Fibroblast of mammary gland (primary cell): ENCODE measurements at regions not wholly inside any gene's neighbourhood (a gene's known extent, or its start where the extent isn't known, plus 50 kb on each side); places are given as distances from the start of the nearest gene placed in this dataset.

Experiments used
- DNase-seq: peaks from one replicate; pipeline ENCODE4 v3.0.0-alpha.2; 2010; ENCODE audit warnings: low read depth
- H3K4me3 ChIP-seq: 2 replicates; pipeline ENCODE4 v1.5.1; 2011; ENCODE audit warnings: low read depth, mild to moderate bottlenecking, low read length, moderate library complexity; ENCODE audit not compliant: control insufficient read depth
- TF ChIP-seq, protein P1 (sequence below): conservative IDR thresholded peaks from 2 replicates; pipeline ENCODE4 v1.5.1; 2011; ENCODE audit warnings: low read depth, low read length, inconsistent platforms; ENCODE audit not compliant: control insufficient read depth, insufficient read depth

DNA sequence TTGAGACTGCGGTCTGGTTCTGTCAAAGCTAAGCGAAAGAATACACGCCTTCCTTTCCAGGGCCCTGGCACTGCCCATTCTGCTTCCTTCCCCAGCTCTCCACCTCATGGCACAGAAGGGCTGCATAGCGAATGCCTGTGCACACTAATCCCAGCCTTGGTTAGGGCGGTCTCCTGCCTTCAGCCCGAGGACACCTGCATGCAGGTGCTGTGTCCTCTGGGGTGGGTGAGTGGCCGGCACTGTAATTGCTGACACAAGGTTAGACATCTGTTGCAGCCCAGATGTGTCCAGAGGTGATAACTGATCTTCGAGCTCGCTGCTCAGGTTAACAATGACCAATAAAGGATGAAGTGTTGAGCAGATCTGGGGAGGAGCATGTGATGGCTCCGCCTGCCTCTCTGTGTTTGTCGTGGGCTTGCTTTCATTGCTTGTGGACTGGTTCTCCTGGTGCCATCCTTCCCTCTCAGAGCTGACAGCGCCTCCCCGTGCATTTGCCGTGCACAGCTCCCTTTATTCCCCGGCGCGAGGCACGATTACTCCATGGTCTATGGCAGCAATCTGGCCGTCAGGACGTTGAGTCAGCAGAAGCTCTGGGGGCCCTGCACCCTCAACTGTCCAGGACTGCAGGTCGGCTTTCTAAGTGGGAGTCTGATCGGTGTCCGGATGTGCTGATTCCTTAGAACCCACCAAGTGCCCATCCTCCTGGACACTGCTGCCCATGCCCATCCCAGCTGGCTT lies 1088.2 kb downstream of the BRD1 start:
- DNase-seq: no peak
- H3K4me3 ChIP-seq: no peak overlapping the region
- TF ChIP-seq, protein P1, sequence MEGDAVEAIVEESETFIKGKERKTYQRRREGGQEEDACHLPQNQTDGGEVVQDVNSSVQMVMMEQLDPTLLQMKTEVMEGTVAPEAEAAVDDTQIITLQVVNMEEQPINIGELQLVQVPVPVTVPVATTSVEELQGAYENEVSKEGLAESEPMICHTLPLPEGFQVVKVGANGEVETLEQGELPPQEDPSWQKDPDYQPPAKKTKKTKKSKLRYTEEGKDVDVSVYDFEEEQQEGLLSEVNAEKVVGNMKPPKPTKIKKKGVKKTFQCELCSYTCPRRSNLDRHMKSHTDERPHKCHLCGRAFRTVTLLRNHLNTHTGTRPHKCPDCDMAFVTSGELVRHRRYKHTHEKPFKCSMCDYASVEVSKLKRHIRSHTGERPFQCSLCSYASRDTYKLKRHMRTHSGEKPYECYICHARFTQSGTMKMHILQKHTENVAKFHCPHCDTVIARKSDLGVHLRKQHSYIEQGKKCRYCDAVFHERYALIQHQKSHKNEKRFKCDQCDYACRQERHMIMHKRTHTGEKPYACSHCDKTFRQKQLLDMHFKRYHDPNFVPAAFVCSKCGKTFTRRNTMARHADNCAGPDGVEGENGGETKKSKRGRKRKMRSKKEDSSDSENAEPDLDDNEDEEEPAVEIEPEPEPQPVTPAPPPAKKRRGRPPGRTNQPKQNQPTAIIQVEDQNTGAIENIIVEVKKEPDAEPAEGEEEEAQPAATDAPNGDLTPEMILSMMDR: no peak

DNA sequence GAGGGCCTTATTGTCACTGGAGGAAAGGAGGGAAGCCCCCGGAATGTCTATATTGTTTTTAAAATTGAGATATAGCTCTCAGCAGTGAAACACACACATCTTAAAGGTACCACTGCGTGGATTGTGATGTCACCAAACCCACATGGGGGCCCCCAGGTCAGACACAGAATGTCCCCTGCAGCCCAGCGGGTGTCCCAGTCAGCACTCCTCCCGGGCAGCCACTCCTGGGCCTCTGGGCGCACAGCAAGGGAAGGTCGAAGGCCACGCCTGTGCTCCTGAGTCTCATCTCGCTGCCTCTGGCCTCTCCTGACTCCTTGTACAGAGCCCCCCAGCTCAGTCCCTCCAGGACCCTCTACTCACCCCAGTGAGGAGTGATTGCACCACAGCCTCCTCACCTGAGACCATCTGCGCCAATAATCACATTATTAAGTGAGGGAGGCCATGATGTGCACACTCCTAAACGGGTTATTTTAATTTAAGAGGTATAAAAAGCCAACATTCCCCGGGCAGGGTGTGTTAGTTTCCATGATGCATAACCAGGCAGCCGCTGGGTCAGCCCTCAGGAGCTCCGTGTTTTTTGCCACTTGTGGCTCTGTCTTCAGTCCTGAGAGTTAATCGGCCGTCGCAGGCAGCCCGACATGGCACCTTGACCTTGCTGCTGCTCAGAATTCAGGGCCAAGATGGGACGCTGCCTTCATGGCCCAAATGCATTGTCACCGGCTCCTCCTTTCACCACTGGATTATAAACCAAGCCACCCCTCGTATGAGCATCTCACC lies 1089.3 kb downstream of the BRD1 start:
- TF ChIP-seq, protein P1: no peak
- H3K4me3 ChIP-seq: no peak overlapping the region
- DNase-seq: no peak

DNA sequence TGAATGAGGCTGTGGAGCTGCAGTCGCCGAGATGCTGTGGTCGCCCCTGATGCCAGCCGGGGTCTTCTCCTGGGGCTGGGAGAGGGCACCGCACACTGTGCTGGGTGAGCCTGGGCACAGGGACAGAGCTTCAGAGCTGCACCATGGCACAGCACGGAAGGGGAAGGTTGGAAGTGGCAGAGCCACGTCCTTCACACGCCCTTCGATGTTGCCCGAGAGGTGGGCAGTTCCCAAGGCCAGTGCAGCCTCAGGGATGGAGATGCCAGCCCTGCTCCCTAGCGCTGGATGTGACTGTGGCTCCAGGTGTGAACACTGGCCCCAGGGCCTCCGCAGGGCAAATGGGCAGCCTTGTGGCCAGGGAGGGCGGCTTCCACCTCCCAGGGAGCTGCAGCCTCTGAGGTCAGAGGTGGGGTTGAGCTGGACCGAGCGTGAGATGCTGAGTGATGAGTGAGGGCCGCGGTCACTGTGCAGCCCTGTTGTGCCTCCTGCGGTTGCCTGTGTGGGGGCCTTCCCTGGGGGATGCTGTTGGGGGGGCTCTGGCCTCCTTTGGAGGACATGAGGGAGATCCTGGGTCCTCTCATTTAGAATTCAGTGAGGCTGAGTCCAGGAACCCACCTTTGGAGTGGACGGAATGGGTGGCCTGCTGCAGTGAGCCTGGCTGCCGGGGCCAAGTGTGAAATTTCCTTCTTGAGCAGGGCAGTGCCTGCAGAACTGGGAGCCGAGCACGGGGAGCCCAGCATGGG lies 1090.0 kb downstream of the BRD1 start:
- TF ChIP-seq, protein P1: no peak
- no peak for DNase-seq
- H3K4me3 ChIP-seq: no peak overlapping the region

DNA sequence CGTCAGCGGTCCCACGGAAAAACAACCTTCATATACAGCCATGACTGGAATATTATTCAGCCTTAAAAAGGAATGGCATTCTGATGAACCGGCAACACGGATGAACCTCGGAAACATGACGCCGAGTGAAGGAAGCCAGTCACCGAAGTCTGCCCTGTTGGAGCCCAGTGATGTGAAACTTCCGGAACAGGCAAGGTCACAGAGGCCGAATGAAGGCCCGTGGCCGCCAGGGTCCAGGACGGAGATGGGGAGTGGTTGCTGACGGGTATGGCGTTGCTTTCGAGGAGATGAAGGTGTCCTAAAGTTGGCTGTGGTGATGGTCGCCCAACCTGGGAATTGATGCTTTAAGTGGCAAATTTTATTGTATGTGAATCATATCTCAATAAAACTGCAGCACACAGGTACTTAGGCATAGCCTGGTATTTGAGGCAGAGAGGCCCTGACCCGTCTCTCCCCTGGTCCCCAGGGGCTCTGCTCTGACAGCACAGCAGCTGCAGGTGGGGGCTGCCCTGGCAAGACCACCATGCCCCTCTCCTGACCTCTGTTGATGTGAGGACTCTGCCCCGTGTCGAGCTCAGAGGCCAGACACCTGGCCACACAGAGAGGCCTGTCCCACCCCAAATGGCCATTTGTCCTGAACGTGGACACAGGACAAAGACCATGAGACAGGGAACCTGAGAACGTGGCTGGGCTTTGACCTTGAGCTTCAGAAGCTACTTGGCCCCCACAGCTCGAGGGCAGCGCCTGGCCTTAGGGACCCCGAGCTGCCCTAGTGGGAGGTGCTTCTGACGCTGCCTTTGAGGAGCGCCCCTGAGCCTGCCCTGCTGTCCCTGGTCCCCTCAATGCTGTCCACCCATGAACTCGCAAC lies 1090.8 kb downstream of the BRD1 start:
- H3K4me3 ChIP-seq: no peak overlapping the region
- TF ChIP-seq, protein P1: no peak
- DNase-seq: no peak

DNA sequence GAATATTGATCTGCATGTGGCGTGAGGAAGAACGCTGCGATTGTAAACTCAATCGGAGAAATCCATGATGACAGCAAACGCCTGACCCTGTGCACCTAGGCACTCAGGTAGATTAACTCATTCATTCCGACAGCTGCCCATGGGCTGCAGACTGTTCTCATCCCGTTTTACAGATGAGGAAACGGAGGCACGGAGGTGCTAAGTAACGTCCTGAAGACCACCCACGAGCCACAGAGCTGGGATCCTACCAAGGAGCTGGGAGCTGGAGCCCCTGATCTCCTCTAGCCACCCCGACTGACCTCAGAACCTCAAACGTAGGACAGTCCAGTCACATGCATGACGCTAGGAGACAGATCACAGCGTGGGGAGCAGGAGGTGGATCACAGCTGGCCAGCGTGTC lies 1092.7 kb downstream of the BRD1 start:
- TF ChIP-seq, protein P1: no peak
- H3K4me3 ChIP-seq: no peak overlapping the region
- DNase-seq: no peak

DNA sequence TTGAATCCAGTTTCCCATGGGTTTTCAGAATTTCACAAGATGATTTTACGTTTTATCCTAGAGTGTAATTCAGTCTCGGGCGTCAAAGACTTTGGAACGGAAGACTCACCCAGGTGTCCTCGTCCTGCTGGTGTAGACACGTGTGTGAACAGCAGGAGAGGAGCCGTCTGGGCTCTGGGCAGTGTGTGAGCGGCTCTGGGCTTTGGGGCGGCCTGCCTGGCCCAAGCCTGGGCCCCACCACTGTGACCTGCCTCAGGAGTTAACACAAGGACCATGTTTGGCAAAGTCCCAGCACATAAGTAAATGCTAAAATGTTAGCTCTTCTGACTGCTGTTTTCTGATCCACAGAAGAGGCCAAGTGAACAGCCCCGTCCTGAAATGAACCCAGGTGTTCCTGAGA lies 1093.3 kb downstream of the BRD1 start:
- no peak overlapping the region for H3K4me3 ChIP-seq
- TF ChIP-seq, protein P1: no peak
- DNase-seq: no peak
